ENCODE measurements at regions not wholly inside any gene's neighbourhood (a gene's known extent, or its start where the extent isn't known, plus 50 kb on each side); places are given as distances from the start of the nearest gene placed in this dataset.
A peak's percentile ranks its signal among the peaks of the same experiment; 100 is the strongest.

DNA sequence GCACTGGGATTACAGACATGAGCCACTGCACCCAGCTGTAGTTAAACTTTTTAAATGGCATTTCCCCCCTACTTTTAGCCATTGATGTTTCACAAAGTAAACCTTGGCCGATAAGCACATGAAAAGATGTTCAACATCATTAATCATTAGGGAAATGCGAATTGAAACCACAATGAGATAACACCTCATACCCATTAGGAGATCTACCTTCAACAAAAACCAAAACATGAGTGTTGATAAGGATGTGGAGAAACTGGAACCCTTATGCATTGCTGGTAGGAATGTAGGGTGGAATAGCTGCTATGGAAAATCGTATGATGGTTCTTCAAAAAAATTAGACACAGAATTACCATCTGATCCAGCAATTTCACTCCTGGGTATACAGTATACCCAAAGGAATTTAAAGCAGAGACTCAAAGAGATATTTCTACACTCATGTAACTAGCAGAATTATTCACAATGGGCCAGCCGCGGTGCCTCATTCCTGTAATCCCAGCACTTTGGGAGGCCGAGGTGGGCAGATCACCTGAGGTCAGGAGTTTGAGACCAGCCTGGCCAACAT lies 286.5 kb upstream of the JARID2 start:
- H3K27me3 Mint-ChIP-seq (ENCODE audit: low read depth), result no peaks in the 10 kb centered on the region
- TF ChIP-seq, protein P1, sequence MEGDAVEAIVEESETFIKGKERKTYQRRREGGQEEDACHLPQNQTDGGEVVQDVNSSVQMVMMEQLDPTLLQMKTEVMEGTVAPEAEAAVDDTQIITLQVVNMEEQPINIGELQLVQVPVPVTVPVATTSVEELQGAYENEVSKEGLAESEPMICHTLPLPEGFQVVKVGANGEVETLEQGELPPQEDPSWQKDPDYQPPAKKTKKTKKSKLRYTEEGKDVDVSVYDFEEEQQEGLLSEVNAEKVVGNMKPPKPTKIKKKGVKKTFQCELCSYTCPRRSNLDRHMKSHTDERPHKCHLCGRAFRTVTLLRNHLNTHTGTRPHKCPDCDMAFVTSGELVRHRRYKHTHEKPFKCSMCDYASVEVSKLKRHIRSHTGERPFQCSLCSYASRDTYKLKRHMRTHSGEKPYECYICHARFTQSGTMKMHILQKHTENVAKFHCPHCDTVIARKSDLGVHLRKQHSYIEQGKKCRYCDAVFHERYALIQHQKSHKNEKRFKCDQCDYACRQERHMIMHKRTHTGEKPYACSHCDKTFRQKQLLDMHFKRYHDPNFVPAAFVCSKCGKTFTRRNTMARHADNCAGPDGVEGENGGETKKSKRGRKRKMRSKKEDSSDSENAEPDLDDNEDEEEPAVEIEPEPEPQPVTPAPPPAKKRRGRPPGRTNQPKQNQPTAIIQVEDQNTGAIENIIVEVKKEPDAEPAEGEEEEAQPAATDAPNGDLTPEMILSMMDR (conservative IDR thresholded peaks at IDR 0.05), result no peak
- H3K4me3 Mint-ChIP-seq, result no peak overlapping the region
- H3K27ac Mint-ChIP-seq (ENCODE audit: unreplicated experiment), result no peak overlapping the region
- H3K4me1 Mint-ChIP-seq, result peaks cover 8% of the 10 kb centered on the region
- no peaks in the 10 kb centered on the region for H3K36me3 Mint-ChIP-seq (ENCODE audit: low read depth)
- peaks cover 8% of the 10 kb centered on the region for H3K9me3 Mint-ChIP-seq
- DNase-seq (ENCODE audit: low read depth, low spot score), result no peak

- Mint-ChIP-seq H3K36me3 (ENCODE audit: low read depth) (no peaks in the 10 kb centered on the region), H3K27me3 (ENCODE audit: low read depth) (no peaks in the 10 kb centered on the region), H3K27ac (ENCODE audit: unreplicated experiment) (peak overlapping the region; percentile 14), H3K9me3 (peaks cover 4% of the 10 kb centered on the region), H3K4me3 (no peak overlapping the region), H3K4me1 (peaks cover 23% of the 10 kb centered on the region)
- TF ChIP-seq, protein P1 (conservative IDR thresholded peaks at IDR 0.05), result no peak
- DNase-seq (ENCODE audit: low read depth, low spot score), result no peak
These were observed 281.2 kb upstream of the JARID2 start for GRCh38 chr6:14964556-14965270.

GRCh38 chr6:14965424-14966075 lies 280.3 kb upstream of the JARID2 start:
- Mint-ChIP-seq H3K27ac (ENCODE audit: unreplicated experiment) (peak overlapping the region; percentile 82), H3K4me1 (peaks cover 23% of the 10 kb centered on the region), H3K4me3 (no peak overlapping the region), H3K9me3 (peaks cover 4% of the 10 kb centered on the region), H3K27me3 (ENCODE audit: low read depth) (no peaks in the 10 kb centered on the region), H3K36me3 (ENCODE audit: low read depth) (no peaks in the 10 kb centered on the region)
- TF ChIP-seq, protein P1 (conservative IDR thresholded peaks at IDR 0.05), result no peak
- no peak for DNase-seq (ENCODE audit: low read depth, low spot score)

DNA sequence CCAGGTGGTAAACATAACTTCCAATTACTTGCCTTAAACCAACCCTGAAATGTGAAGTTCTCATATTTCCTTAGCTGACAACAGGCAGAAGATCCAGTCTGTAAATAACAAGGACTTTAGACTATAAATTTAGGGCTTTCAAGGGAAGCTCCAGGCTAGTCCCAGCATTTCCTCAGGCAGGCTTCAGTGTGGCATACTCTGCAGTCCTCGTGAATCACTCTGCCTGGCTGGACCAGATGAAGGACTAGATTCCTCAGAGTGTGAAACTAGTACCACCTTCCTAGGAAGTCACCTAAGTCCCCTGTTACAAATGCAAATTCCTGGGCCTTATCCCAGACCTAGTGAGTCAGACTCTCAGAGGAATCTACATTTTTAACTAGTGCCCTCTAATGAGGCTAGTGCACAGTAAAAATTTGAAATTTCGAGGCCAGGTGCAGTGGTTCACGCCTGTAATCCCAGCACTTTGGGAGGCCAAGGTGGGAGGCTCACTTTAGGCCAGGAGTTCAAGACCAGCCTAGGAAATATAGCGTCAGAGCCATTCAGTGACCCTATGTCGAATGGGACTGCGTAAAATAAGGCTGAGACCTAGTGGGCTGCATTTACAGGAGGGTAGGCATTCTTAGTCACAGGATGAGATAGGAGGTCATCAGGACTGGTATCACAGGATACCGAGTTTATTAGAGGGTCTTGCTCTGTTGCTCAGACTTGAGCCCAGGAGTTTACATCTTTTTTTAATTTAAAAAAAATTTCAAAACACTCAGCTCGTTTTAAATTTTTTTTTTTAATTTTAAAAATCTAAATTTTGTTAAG lies 279.6 kb upstream of the JARID2 start:
- TF ChIP-seq, protein P1 (conservative IDR thresholded peaks at IDR 0.05), result no peak
- no peak for DNase-seq (ENCODE audit: low read depth, low spot score)
- H3K4me3 Mint-ChIP-seq, result no peak overlapping the region
- peaks cover 23% of the 10 kb centered on the region for H3K4me1 Mint-ChIP-seq
- no peaks in the 10 kb centered on the region for H3K27me3 Mint-ChIP-seq (ENCODE audit: low read depth)
- no peak overlapping the region for H3K27ac Mint-ChIP-seq (ENCODE audit: unreplicated experiment)
- H3K9me3 Mint-ChIP-seq, result peaks cover 4% of the 10 kb centered on the region
- H3K36me3 Mint-ChIP-seq (ENCODE audit: low read depth), result no peaks in the 10 kb centered on the region

DNA sequence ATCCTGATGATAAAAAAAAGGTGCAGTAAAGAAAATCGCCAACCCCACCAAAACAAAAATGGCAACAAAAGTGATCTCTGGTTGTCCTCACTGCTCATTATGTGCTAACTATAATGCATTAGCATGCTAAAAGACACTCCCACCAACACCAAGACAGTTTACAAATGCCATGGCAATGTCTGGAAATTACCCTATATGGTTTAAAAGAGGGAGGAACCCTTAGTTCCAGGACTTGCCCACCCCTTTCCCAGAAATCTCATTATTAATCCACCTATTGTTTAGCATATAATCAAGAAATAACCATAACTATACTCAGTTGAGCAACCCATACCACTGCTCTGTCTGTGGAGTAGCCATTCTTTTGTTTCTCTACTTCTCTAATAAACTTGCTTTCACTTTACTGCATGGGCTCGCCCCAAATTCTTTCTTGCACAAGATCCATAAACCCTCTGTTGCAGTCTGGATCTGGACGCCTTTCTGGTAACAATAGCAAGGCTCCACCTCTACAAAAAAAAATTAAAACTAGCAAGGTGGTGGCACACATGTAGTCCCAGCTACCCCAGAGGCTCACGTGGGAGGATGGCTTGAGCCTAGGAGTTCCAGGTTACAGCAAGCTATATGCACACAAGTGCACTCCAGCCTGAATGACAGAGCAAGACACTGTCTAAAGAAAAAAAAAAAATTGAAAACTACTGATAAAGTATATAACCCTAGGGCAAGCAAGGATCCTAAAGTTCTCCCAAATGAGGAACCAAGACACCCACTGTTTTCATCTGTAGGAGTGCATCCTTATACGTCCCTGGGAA lies 278.8 kb upstream of the JARID2 start:
- H3K4me1 Mint-ChIP-seq, result peaks cover 19% of the 10 kb centered on the region
- no peak for DNase-seq (ENCODE audit: low read depth, low spot score)
- no peak overlapping the region for H3K4me3 Mint-ChIP-seq
- no peaks in the 10 kb centered on the region for H3K36me3 Mint-ChIP-seq (ENCODE audit: low read depth)
- no peaks in the 10 kb centered on the region for H3K27me3 Mint-ChIP-seq (ENCODE audit: low read depth)
- H3K27ac Mint-ChIP-seq (ENCODE audit: unreplicated experiment), result no peak overlapping the region
- TF ChIP-seq, protein P1 (conservative IDR thresholded peaks at IDR 0.05), result no peak
- peaks cover 4% of the 10 kb centered on the region for H3K9me3 Mint-ChIP-seq
